Adrenal gland (tissue), 9 donors: ENCODE measurements at regions not wholly inside any gene's neighbourhood (a gene's known extent, or its start where the extent isn't known, plus 50 kb on each side); places are given as distances from the start of the nearest gene placed in this dataset.

Experiments used
- DNase-seq, 7 donors: peaks; one replicate each; pipeline ENCODE4 v3.0.0-alpha.2; 2019 to 2020
- H3K27ac ChIP-seq, 5 donors: fragments of 200-600 bp; sonication (generic) in 4 of 5; 1 replicate in 3 of 5; 2 replicates in 2 of 5; pipeline versions ENCODE4 v1.5.1 to v1.8.0; 2016 to 2020; ENCODE audit warnings: mild to moderate bottlenecking in 1 of 5
- H3K27me3 ChIP-seq: fragments of 200-600 bp; 2 replicates; pipeline ENCODE4 v1.8.0; 2021
- H3K36me3 ChIP-seq, 2 donors: fragments of 200-600 bp; replicated peaks in 1 of 2; 1 replicate in 1 of 2; 2 replicates in 1 of 2; pipeline versions ENCODE4 v1.5.1 to v1.8.0; 2018 to 2022
- H3K4me1 ChIP-seq, 2 donors: fragments of 200-600 bp; replicated peaks in 1 of 2; 1 replicate in 1 of 2; 2 replicates in 1 of 2; pipeline versions ENCODE4 v1.5.1 to v1.8.0; 2018 to 2021
- H3K4me3 ChIP-seq, 4 donors: fragments of 200-600 bp; sonication (generic) in 3 of 4; one replicate each; pipeline ENCODE4 v1.5.1; 2016 to 2018
- H3K9me3 ChIP-seq, 3 donors: fragments of 200-600 bp; sonication (generic) in 1 of 3; replicated peaks in 1 of 3; 1 replicate in 2 of 3; 2 replicates in 1 of 3; pipeline versions ENCODE4 v1.5.1 to v1.8.0; 2016 to 2021
- POLR2A ChIP-seq, 2 donors: fragments of 450-650 bp; IDR thresholded peaks; one replicate each; pipeline ENCODE4 v1.6.1; 2017; ENCODE audit warnings: antibody characterized with exemption in 2 of 2, mild to moderate bottlenecking in 2 of 2, moderate library complexity in 1 of 2
- WGBS, 4 donors: extraction: QIAGEN DNeasy Blood & Tissue Kit in 2 of 4; methylation state at CpG; one replicate each; pipeline versions ENCODE4 v1.1.5 to v1.1.7; 2013 to 2017; 5-methylcytosine and 5-hydroxymethylcytosine counted together
- intact Hi-C, 2 donors: fragments of 100-400 bp; cut with DNase I; formaldehyde crosslinking; loops; one replicate each; pipeline versions ENCODE4 v1.14.1 to v1.15.0; 2022 to 2023
- TF ChIP-seq, protein P1 (sequence below), 6 experiments: fragments of 450-650 bp in 4 of 6; fragments of 200-600 bp in 2 of 6; sonication (generic) in 1 of 6; IDR thresholded peaks; 1 replicate in 5 of 6; 2 replicates in 1 of 6; pipeline versions ENCODE4 v1.5.1 to v1.8.0; 2016 to 2021; ENCODE audit warnings: antibody characterized with exemption in 6 of 6, mild to moderate bottlenecking in 2 of 6, moderate library complexity in 1 of 6
- donor health status: healthy with polysubstance abuse.
- donor health status: Bipolar disorder and iron deficiency.
- donor health status: DM: yes; HTN: yes; CAD: no.
- donor health status: DM: no; HTN: no; CAD: no.
- donor health status: DM: no; HTN: no; CAD: no.

- Histone ChIP-seq H3K27ac (no peak overlapping the region), H3K4me3 (no peak overlapping the region), H3K4me1 (no peaks in the 10 kb centered on the region), H3K27me3 (no peaks in the 10 kb centered on the region), H3K9me3 (no peaks in the 10 kb centered on the region), H3K36me3 (no peaks in the 10 kb centered on the region)
- 80 to 85% (median 84%) methylated on average over 3 of the region's 3 CpGs for WGBS, 4 donors
- no peak for DNase-seq
- TF ChIP-seq POLR2A (IDR thresholded peaks at IDR 0.05): no peak
- TF ChIP-seq, protein P1, sequence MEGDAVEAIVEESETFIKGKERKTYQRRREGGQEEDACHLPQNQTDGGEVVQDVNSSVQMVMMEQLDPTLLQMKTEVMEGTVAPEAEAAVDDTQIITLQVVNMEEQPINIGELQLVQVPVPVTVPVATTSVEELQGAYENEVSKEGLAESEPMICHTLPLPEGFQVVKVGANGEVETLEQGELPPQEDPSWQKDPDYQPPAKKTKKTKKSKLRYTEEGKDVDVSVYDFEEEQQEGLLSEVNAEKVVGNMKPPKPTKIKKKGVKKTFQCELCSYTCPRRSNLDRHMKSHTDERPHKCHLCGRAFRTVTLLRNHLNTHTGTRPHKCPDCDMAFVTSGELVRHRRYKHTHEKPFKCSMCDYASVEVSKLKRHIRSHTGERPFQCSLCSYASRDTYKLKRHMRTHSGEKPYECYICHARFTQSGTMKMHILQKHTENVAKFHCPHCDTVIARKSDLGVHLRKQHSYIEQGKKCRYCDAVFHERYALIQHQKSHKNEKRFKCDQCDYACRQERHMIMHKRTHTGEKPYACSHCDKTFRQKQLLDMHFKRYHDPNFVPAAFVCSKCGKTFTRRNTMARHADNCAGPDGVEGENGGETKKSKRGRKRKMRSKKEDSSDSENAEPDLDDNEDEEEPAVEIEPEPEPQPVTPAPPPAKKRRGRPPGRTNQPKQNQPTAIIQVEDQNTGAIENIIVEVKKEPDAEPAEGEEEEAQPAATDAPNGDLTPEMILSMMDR (IDR thresholded peaks at IDR 0.05): no peak
- intact Hi-C loops: no loop called here
Measured at GRCh38 chr11:128227466-128227865, 359.9 kb downstream of the ETS1 start.

DNA sequence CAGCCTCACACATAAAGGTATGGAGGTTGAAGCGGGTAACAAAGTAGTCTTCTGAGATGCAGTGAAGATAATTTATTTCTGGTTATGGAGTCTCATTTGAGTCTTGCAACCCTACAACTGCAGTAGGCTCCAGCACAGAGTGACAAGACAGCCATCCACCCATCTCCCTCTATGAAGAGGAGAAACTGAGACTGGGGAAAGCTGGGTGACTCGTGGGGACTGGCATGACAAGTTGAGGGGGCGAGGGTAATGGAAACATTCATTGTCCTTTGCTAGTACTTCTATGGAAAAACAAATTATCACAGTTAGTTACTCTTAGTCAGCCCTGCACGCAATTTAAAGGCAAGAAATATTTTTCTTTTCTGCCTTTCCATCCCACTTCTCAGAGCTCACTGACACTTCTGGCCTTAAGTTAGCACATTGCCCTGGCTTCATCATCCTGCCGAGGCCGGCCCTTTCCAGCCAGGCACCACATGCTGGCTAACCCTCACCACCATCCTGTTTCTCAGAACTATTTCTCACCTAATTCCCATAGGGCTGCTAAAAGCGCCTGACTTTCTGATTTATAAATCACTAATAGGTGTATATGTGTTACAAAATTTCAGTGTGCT lies 361.1 kb downstream of the ETS1 start:
- Histone ChIP-seq H3K27ac (no peak overlapping the region), H3K4me3 (no peak overlapping the region), H3K27me3 (no peaks in the 10 kb centered on the region), H3K9me3 (no peaks in the 10 kb centered on the region), H3K4me1 (no peaks in the 10 kb centered on the region), H3K36me3 (no peaks in the 10 kb centered on the region)
- no peak for TF ChIP-seq POLR2A (IDR thresholded peaks at IDR 0.05)
- TF ChIP-seq, protein P1 (IDR thresholded peaks at IDR 0.05): no peak
- WGBS, 4 donors: 85 to 90% (median 86%) methylated on average over 7 of the region's 7 CpGs
- no peak for DNase-seq
- intact Hi-C loops: no loop called here

DNA sequence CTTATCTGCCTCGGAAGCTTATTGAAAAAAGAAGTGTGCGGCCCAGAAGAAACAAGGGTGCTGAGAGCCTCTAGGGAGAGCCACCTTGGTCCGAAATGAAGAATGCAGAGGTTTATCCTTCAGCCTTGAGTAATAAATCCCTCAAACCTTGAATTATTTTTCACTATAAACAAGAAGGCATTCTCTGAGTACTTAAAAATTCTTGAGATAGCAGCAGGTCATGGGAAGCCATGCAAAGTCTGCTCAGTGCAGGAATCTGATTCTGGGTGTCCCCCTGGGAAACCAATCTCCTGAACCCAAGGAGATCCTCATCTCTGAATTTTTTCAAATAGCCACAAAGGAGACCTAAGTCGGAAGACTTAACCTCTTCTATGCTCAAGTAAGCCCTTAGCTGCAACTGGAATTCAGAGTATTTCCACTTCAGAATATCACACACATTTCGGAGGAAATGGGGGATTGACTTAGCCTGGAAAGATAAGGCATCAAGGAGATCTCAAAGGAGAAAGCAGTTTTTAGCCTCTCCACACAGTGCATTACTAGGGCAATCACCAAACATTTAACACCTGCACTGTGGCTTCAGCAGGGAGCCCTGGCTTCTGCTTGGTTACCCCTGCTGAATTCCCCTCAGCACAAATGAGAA lies 365.0 kb downstream of the ETS1 start:
- DNase-seq: no peak
- Histone ChIP-seq H3K4me1 (no peaks in the 10 kb centered on the region), H3K9me3 (no peaks in the 10 kb centered on the region), H3K4me3 (no peak overlapping the region), H3K27ac (no peak overlapping the region), H3K27me3 (no peaks in the 10 kb centered on the region), H3K36me3 (no peaks in the 10 kb centered on the region)
- TF ChIP-seq, protein P1 (IDR thresholded peaks at IDR 0.05): no peak
- no peak for TF ChIP-seq POLR2A (IDR thresholded peaks at IDR 0.05)
- intact Hi-C loops: no loop called here
- 61 to 73% (median 70%) methylated on average over 5 of the region's 5 CpGs for WGBS, 4 donors

DNA sequence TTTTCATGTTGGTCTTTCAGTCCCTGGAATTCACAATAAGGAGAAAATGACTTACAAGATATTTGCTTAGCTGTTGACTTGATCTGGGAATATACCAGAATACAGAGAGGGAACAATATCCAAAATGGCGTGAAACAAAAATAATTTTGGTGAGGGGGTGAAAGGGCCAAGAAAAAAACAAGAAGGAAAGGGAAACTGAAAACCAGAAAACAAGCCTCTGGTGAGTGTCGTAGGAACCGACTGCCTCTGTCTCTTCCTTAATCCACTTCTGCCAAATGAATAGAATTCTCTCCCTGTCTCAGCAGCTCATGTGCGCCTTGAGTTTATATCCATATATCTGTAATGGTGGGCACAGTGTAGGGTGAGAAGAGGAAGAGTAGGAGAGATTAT lies 367.6 kb downstream of the ETS1 start:
- 73 to 89% (median 78%) methylated on average over 4 of the region's 4 CpGs for WGBS, 4 donors
- TF ChIP-seq, protein P1 (IDR thresholded peaks at IDR 0.05): no peak
- TF ChIP-seq POLR2A (IDR thresholded peaks at IDR 0.05): no peak
- H3K4me1 ChIP-seq: no peaks in the 10 kb centered on the region
- H3K27me3 ChIP-seq: no peaks in the 10 kb centered on the region
- DNase-seq: no peak
- no peak overlapping the region for H3K4me3 ChIP-seq
- no peaks in the 10 kb centered on the region for H3K36me3 ChIP-seq
- intact Hi-C loops: no loop called here
- no peak overlapping the region for H3K27ac ChIP-seq
- H3K9me3 ChIP-seq: no peaks in the 10 kb centered on the region
